DMS153 (cell line): ENCODE measurements at regions not wholly inside any gene's neighbourhood (a gene's known extent, or its start where the extent isn't known, plus 50 kb on each side); places are given as distances from the start of the nearest gene placed in this dataset.

Experiments
- DNase-seq: peaks from one replicate; lab custom pipeline; 2025; lab: John Stamatoyannopoulos, UW

- no peak for DNase-seq
Measured at GRCh38 chr11:119982517-119983239, 155.2 kb downstream of the TRIM29 start.

- DNase-seq: no peak
Measured at GRCh38 chr11:119980431-119980830, 157.5 kb downstream of the TRIM29 start.

GRCh38 chr11:119979701-119980100 is 158.2 kb downstream of the TRIM29 start:
- no peak for DNase-seq

- DNase-seq: no peak
Measured at GRCh38 chr11:119978696-119979095, 159.2 kb downstream of the TRIM29 start.

- DNase-seq: no peak
Measured at GRCh38 chr11:119977881-119978280, 160.0 kb downstream of the TRIM29 start.

- DNase-seq: no peak
Measured at GRCh38 chr11:119977561-119977860, 160.4 kb downstream of the TRIM29 start.

GRCh38 chr11:119976805-119977560 is 160.9 kb downstream of the TRIM29 start:
- no peak for DNase-seq

- no peak for DNase-seq
Measured at GRCh38 chr11:119975561-119976152, 162.3 kb downstream of the TRIM29 start.

GRCh38 chr11:119974467-119974866 is 163.4 kb downstream of the TRIM29 start:
- no peak for DNase-seq

- DNase-seq: no peak
Measured at GRCh38 chr11:119974051-119974450, 163.9 kb downstream of the TRIM29 start.

- DNase-seq: no peak
Measured at GRCh38 chr11:119972281-119972680, 165.6 kb downstream of the TRIM29 start.

- no peak for DNase-seq
Measured at GRCh38 chr11:119970555-119971304, 167.2 kb downstream of the TRIM29 start.

- no peak for DNase-seq
Measured at GRCh38 chr11:119964136-119965025, 173.5 kb downstream of the TRIM29 start.

- no peak for DNase-seq
Measured at GRCh38 chr11:119957951-119958350, 180.0 kb downstream of the TRIM29 start.

GRCh38 chr11:119952441-119952840 is 185.5 kb downstream of the TRIM29 start:
- DNase-seq: no peak

GRCh38 chr11:119943298-119943655 is 194.6 kb downstream of the TRIM29 start:
- DNase-seq: no peak

GRCh38 chr11:119942583-119943297 is 195.2 kb downstream of the TRIM29 start:
- no peak for DNase-seq

- no peak for DNase-seq
Measured at GRCh38 chr11:119941636-119942411, 196.1 kb downstream of the TRIM29 start.

GRCh38 chr11:119941171-119941570 is 196.7 kb downstream of the TRIM29 start:
- no peak for DNase-seq

- DNase-seq: no peak
Measured at GRCh38 chr11:119940401-119940976, 197.4 kb downstream of the TRIM29 start.
